T-helper 1 cell (primary cell): ENCODE measurements at regions not wholly inside any gene's neighbourhood (a gene's known extent, or its start where the extent isn't known, plus 50 kb on each side); places are given as distances from the start of the nearest gene placed in this dataset.

Source experiments
- DNase-seq, 5 donors: peaks; one replicate each; pipeline ENCODE4 v3.0.0-alpha.2; 2012 to 2020

DNA sequence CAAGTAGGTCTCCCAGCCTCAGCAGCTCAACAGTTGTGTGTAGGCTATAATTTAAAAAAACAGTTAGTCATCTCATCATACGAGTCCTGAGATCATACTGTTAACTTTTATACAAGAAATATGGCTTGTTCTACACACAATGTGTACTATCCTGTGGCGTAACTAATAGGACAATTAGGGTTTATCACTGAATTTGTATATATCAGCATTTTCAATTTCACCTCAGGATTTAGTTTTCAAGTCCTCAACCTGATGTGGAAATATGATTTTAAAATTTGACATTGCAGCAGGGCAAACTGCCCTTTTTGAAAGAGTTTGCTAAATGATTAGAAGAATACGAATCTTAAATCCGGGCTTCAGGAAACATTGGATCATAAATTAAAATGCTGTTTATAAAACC lies 237.2 kb upstream of the CTBP2 start:
- no peak for DNase-seq

DNA sequence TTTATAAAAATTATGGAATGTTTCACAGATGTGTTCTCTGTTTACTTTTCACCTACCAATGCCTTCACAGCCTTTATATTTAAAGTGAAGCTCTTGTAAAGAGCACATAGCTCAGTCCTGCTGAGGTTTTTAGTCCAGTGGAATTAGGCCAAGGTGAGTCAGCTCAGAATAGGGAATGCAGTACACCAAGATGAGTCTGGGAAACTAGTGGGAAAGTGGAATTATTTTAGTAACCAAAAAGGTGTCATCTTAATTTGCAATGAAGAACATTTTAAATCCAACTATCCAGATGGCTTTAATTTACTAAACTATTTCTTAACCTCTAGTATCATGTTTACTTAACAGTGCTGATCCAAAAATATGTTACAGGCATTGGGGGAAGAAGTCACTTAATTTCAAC lies 236.3 kb upstream of the CTBP2 start:
- DNase-seq: no peak

DNA sequence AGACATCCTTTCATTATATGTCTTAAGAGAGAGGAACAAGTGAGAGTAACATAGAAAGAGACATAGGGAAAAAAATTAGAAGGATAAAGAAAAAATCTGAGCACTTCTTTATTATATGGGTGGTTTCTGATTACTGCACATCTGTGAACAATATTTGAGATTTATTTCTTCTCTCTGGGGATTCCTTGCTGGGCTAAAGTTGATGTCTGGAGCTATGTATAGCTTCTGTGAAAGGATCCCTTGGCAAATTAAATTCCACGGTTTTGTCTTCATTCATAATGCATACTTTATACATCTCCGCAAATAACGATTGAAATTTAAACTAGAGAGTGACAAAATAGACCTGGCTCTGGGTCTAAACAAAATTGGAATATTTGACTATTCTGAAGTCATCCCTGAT lies 232.2 kb upstream of the CTBP2 start:
- no peak for DNase-seq

DNA sequence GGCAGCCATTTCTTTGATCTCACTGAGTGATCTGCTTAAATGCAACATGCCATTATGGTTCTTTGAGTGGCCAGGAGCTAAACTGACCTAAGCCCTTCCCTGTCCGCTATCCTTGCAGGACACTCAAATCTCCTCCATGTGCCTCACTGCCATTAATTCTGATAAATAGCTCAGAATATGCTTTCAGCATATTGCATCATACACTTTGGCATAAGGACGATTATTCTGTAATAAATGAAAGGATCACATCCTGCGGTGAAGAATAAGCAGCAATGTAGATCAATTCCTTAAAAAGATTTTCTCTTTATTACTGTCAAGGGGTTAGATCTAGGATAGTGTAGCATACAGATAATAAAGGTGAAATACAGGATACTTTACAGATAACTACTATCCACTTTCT lies 231.8 kb upstream of the CTBP2 start:
- no peak for DNase-seq

DNA sequence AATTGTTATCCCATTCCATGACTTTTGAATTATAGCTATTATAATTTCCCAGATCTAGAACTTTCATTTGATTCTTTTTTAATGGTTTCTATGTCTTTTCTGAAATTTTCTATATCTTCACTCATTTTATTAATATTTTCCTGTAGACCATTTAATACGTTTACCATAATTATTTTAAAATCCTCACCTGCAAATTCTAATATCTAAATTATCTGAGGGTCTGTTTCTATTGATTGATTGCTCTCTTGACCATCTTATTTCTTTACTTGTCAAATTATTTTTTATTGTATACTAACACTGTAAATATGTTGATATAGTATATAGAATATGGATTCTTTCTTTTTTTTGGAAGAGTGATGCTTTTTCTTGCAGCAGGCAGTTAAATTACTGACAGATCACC lies 229.3 kb upstream of the CTBP2 start:
- no peak for DNase-seq

DNA sequence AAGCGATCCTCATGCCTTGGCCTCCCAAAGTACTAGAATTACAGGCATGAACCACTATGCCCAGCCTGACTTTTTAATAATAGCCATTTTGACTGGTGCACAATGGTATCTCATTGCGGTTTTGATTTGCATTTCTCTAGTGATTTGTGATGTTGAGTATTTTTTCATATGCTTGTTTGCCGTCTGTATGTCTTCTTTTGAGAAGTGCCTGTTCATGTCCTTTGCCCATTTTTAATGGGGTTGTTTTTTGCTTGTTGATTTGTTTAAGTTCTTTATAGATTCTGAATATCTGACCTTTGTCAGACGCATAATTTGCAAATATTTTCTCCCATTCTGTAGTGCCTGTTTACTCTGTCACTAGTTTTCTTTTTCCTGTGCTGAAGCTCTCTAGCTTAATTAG lies 219.2 kb upstream of the CTBP2 start:
- no peak for DNase-seq

DNA sequence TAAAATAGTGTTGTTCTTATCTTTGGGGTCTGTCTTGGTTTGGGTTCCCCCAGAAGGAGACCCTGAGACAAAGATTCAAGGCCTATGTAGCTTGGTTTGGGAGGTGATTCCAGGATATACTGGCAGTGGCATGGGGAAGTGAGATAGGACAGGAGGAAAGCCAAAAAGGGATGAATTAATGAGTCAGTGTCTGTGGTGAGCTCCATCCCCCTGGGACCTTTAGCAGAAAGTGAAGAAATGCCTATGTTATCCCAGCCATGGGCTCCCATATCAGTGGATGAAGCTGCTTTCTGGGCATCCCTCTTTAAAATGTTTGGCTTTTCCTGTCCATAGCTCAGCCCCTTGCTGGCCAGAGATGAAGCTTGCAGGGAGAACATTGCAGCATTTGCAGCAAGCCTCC lies 217.0 kb upstream of the CTBP2 start:
- DNase-seq: no peak

DNA sequence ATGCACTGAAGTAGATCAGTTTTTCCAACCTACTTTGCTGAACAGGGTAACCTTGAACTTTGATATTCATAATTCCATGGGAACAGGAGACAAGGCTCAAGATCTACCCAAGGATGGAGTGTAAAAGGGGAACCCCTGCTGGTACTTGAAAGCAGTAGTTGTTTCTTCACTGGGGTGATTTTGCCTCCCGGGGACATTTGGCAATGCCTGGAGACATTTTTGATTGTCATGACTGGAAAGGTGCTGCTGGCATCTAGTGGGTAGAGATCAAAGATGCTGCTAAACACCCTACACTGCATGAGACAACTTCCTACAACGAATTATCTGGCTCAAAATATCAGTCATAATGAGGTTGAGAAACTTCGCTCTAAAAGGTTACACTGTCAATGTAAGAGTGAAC lies 214.8 kb upstream of the CTBP2 start:
- DNase-seq: no peak

DNA sequence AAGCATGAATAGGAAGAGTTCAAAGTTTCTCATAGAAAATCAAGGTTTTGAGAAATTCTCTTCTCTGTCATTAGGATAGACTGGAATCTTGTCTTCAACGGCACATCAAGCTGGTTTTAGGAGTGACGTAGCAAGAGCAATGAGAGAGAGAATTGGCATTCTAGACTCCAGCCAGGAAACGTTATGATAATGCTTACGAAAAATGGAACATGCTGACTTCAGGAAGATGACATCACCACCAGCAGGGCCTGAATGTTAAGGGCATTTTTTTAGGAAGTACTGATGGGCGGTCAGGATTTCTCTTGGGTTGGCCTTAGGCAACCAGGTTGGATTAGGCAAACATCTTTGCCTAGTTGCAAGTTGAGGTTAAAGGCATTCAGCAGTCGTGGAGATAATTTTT lies 213.2 kb upstream of the CTBP2 start:
- no peak for DNase-seq

DNA sequence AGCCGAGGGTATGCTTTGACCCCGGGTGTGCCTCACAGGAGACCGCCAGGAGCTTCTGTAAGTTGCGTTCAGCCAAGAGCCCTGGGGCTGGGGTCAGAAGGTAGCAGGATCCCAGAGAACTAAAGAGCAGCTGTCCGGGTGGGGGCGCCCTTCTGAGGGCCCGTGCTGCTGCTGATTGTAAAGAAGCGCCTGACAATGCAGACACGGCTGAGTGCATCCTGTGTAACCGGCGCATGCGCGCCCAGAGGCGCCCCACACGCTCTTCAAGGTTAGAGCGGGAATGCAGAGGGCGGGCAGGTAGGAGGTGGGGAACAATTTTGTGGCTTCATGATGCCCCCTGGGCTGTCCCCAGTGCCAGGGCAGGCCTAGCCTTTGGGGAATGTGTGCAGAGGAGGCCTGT lies 210.2 kb upstream of the CTBP2 start:
- no peak for DNase-seq

DNA sequence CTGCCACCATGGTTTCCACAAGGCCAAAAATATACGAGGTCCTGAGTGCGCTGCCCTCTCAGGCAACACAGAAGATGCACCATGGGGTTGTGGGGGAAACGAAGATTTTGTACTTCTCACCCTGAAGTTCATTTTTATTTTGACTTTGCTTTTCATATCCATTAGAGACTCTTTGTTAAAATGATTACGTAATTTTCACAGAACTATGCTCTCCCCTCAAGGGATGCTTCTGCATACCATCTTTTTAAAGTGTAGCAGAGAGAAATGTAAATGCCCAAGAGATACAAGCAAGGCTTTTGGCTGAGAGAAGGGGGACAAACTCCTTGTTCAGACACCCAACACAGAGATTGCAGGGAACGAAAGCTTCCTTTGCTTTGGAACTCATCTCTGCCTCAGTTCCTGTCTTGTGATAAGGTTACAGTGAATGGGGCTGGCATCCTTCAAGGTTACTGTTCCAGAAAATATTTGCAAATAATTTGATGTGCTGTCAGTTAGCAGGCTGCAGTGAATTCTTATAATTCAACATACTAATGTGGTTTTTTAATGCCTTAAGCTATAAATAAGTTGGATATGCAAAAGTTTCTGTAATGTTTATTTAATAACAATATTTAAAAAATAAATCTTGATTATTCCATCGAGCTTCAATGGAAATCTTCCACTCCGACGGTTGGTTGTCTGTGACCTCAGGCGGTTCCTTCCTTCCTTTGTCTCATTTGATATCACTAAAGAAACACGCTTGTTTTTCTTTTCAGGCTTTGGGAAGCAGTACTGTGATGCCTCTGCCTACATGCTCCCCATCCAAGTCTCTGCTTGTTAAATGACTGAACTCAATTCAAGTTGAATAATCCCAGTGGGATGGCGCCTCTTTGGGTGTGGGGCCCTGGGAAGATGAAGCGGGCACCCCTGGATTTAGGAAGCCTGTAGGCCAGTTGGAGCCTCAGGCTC lies 209.3 kb upstream of the CTBP2 start:
- no peak for DNase-seq

DNA sequence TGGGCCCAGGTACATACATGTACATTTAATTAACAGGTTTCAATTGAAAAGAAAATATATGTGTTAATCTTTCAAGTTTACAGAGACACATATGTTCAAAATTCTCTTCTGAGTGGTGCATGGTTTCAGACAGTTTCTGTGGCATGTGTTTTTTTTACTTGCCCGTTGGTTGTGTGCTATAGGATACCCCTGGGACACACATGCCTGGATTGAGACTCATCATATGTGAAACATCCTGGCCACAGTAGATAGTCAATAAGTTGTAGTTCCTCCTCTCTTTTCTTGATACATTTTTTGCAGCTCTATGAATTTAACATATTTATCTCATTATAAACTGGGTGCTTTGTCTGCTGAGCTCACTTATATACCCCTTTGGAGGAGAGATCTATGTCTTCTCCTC lies 207.8 kb upstream of the CTBP2 start:
- no peak for DNase-seq

DNA sequence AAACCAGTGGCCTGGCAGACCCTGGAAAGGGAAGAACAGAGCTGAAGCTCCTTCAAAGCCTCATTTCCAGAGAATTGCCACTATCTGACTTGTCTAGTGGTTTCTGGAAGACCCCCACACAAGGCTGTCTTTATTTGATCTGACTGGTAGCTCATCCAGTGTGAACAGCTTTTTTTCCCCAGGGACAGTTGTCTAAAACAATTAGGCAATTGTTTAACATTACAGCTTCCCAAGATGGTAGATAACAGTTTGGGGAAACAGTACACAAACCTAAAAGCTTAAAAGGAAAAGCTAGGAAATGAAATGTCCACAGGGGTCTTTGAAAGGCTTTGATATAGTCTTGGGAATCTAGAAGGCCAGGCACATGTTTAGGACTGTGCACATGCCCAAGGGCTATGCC lies 203.4 kb upstream of the CTBP2 start:
- DNase-seq: no peak

DNA sequence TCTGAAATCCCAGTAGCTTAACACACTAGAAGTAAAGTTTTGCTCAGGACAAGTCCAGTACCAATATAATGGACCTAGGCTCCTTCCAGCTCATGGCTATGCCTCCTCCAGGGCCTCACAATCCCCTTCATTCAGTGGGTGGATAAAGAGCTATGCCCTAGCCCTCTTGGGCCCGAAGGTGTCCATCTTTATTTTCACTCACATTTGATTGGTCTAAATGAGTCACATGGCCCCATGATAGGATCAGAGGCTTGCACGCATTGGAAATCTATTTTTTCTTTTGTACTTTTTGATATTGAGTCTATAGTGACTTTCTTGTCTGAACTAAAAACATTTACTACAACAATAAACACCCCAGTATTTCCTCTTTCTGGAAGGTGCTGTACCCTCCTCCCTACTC lies 202.6 kb upstream of the CTBP2 start:
- DNase-seq: no peak

DNA sequence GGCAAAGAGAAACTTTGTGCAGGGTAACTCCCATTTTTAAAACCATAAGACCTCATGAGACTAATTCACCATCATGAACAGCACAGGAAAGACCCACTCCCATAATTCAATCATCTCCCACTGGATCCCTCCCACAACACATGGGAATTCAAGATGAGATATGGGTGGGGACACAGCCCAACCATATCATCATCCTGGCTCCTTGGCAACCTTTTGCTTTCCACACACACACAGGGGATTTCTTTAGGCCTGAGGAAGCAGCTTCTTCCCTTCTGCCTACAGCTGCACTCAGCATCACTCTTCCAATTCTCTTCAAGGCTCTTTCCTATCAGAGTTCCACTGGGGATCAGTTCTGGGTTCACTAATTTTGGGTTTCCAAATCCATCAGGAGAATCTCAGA lies 199.0 kb upstream of the CTBP2 start:
- DNase-seq: no peak

DNA sequence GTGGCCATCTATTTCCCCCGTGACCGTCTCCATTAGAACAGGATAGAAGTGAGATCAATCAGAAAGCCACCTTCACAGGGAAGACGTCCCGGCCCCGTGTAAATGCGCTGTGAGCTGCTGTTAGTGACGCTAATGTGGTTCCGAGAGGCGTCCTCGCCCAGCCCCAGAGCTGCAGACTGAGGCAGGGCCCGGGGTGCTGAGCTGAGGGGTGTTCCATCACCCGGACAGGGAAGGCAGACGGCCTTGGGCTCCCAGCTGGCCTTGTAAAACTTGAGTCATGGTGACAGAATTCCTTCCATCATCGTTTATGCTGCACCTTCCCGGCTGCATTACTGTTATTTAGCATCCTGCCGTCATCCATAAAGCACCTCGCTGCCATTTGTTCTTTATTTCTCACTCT lies 195.3 kb upstream of the CTBP2 start:
- DNase-seq: no peak

DNA sequence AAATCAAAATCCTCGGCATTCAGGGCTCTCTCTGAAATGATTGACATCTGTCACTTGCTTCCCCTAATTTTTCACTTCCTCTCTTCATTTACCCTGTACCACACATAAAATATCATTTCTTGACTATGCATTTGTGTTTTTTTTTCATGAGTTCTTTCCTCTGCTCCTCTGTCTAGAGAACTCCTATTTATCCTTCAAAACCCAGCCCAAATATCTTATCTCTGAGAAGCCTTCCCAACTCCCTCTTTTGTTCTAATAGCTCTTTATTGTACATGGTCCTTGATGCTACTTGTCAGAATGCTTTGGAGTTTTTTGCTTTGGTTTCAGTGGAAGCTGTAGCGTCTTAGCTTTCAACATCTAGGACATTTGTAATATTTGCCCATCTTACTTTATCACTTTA lies 190.2 kb upstream of the CTBP2 start:
- no peak for DNase-seq

DNA sequence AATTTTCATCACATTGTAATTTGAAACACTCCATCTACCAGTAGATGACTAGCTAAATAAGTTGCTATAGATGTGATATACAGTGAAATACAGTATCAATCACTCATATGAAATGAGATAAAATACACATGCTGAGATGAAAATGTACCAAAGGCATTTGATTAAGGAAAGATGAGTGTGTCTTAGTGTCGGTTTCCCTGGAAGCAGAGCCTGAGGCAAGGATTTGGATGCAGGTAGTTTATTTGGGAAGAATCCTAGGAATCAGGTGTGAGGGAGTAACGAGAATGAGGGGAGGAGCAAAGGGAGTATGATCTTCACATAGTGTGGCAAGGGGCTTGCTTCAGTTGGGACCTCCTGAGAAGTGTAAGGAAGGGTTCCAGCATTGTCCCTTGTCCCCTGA lies 188.2 kb upstream of the CTBP2 start:
- no peak for DNase-seq

DNA sequence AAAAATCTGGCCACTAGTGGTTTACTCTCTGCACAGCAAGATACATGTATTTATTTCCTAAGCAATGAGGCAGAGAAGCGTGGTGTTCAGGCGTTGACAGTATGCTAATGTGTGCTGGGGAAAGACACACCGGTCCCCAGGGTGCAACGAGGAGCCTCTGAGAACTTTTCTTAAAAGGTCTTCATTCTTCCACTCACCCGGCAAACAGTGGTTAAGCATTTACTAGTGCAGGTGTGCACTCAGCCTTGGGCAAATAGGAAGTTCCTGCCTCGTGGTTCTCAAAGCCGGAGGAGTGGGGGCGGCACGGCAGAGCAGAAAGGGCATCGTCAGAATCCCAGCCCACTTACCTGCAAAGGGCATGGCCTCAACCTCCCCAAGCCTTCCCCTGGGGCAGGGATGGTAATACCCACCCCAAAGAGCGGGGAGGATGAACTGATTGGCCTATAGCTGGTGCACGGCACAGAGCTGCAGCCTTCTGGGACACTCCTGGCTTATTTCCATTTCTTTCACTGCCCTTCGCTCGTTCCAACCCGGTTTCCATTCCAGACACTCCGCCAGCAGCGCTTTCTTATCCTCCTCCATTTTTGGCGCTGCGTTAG lies 184.3 kb upstream of the CTBP2 start:
- DNase-seq: no peak

DNA sequence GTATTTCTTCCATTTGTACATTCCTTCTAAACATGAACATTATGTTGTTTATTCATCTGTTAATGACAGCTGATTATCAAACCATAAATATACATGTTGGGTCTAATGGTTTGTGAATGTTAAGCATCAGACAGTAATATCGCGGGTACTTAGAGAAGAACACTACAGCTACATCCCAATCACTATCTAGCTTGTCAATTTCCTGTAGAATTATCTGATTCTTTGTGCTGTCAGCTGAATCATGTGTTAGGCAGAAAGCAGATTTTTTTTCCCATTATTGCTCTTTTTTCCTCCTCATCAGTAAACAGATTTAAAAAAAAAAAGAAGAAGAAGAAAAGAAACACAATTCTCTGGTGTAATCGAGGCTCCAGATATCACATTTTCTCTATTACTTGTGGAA lies 183.6 kb upstream of the CTBP2 start:
- DNase-seq: no peak

DNA sequence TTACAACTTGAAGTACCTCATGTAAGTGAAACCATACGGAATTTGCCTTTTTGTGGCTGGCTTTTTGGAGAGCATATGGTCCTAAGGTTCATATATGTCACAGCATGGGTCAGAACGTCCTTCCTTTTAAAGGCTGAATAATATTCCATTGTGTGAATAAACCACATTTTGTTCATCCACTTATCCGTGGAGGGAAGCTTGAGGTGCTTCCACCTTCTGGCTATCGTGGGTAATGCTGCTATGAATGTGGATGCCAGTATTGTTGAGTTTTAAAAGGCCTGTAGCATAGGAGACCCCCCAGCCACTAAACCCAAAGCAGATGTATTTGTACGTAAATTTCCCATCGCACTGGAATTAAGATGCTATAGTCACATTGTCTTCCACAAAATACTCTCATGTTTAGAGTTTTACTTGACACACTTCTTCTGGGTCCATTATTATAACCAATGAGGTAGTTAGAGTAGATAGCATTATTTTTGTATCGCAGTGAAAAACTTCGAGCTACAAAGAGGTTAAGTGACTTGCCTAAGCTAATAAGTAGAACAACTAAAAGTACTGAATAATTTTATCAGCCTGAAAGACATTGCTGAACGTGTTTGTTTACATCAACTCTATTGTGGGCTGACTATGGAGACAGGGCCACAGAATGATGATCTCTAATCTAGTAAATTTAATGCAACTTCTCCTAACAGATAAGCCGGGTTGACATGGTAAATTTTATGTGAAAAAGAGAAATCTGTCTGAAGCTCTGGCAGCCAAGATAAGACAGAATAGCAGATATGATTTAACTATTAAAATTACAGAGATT lies 183.0 kb upstream of the CTBP2 start:
- DNase-seq: no peak

DNA sequence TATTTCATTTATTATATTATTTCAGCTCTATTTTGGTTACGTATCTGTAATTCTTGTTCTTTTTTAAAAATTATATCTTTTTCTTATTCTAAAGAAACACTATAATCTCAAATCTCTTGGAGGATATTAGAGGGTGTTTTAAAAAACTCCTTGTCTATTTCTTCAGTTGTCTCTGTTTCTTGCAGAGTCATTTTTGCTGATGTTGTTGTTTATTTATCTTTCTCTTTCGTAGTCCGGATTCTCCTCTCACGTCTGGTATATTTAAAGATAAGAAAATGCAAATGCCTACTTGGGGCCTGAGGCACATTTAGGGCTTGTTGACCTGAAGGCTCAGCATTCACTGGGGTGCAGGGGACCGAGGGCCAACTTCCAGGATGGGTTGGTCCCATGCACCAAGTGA lies 181.2 kb upstream of the CTBP2 start:
- DNase-seq: no peak

DNA sequence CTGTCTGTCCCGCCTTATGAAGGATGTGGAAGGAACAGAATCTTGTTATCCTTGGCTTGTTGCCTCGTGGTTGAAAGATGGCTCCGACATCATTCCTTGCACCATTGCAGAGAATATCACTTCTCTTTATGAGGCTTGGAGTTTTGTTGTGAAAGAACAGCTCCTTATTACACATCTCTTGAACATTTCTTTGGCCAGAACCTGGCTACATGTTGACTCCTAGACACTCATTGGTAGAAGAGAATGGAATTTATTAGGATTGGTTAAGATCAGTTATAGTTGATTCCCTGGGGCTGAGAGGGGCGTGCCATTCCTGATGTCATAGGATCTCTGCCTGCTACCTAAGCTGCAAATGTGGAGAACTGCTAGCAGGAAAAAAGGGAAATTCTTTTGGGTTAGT lies 180.5 kb upstream of the CTBP2 start:
- DNase-seq: no peak

DNA sequence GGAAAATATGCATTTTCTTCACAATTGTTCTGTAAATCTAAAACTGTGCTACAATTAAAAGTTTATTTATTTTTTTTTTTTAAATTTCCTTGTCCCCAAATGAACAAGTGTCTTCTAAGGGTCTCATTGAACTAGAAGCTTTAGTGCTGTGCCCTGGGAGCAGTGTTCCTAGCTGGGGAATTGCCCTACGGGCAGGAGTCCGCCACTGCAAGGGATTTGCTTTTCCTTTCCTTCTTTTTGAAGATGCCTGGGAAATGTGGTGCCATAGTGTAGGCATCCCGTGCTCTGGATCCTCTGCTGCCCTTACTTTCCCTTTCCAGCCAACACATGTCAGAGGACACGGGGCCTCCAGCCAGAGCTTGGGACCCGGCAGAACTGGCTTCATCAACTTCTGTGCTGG lies 177.1 kb upstream of the CTBP2 start:
- DNase-seq: no peak
